ENCODE measurements at regions not wholly inside any gene's neighbourhood (a gene's known extent, or its start where the extent isn't known, plus 50 kb on each side); places are given as distances from the start of the nearest gene placed in this dataset.

- TF ChIP-seq CTCF (conservative IDR thresholded peaks at IDR 0.05) (no peak), ZFX (IDR thresholded peaks at IDR 0.05) (no peak)
These were observed 1351.8 kb upstream of the PCDH20 start for GRCh38 chr13:62767473-62767872.

All from C4-2B (cell line).